CD4-positive, alpha-beta memory T cell (primary cell): ENCODE measurements at regions not wholly inside any gene's neighbourhood (a gene's known extent, or its start where the extent isn't known, plus 50 kb on each side); places are given as distances from the start of the nearest gene placed in this dataset.

Experiments
- CTCF ChIA-PET: fragments of 350-600 bp; sonication (Branson Sonifier 250); formaldehyde crosslinking; loops from one replicate; lab custom pipeline; 2021; ENCODE audit warnings: inconsistent platforms; ENCODE audit not compliant: partially characterized antibody; lab: Charles Lee
- POLR2A ChIA-PET: fragments of 350-600 bp; sonication (Branson Sonifier 250); formaldehyde crosslinking; loops from one replicate; lab custom pipeline; 2021; ENCODE audit not compliant: partially characterized antibody; lab: Charles Lee
- DNase-seq, 5 donors: peaks; one replicate each; pipeline versions ENCODE4 v3.0.0 to v3.0.0-alpha.2; 2020 to 2022; ENCODE audit warnings: mixed read lengths in 1 of 5
- H3K27ac ChIP-seq: one replicate; pipeline ENCODE4 v1.7.0; 2013; ENCODE audit warnings: low read depth, low read length
- H3K27me3 ChIP-seq: 2 replicates; pipeline ENCODE4 v1.7.0; 2013; ENCODE audit warnings: mild to moderate bottlenecking, low read length, moderate library complexity; ENCODE audit not compliant: insufficient read depth
- H3K36me3 ChIP-seq: 2 replicates; pipeline ENCODE4 v1.7.0; 2013; ENCODE audit warnings: mild to moderate bottlenecking, low read length, moderate library complexity; ENCODE audit not compliant: insufficient read depth
- H3K4me1 ChIP-seq: 2 replicates; pipeline ENCODE4 v1.7.0; 2013; ENCODE audit warnings: mild to moderate bottlenecking, low read length, moderate library complexity; ENCODE audit not compliant: insufficient read depth
- H3K4me3 ChIP-seq, 2 donors: one replicate each; pipeline ENCODE4 v1.7.0; 2013; ENCODE audit warnings: low read length in 2 of 2, mild to moderate bottlenecking in 1 of 2
- H3K9me3 ChIP-seq, 2 donors: one replicate each; pipeline ENCODE4 v1.7.0; 2013; ENCODE audit warnings: low read length in 2 of 2, control low read depth in 1 of 2; ENCODE audit not compliant: control insufficient read depth in 1 of 2
- H3K27ac Mint-ChIP-seq, 7 donors: one replicate each; pipeline ENCODE4 v1.8.0; 2020 to 2021; ENCODE audit warnings: mixed read lengths in 7 of 7, mild to moderate bottlenecking in 6 of 7, inconsistent platforms in 3 of 7, moderate library complexity in 3 of 7
- H3K27me3 Mint-ChIP-seq, 2 donors: one replicate each; pipeline ENCODE4 v1.8.0; 2020 to 2021; ENCODE audit warnings: mixed read lengths in 2 of 2
- H3K36me3 Mint-ChIP-seq, 2 donors: one replicate each; pipeline ENCODE4 v1.8.0; 2020 to 2021; ENCODE audit warnings: mixed read lengths in 2 of 2, inconsistent platforms in 1 of 2, mild to moderate bottlenecking in 1 of 2
- H3K4me1 Mint-ChIP-seq, 4 donors: one replicate each; pipeline ENCODE4 v1.8.0; 2020 to 2021; ENCODE audit warnings: mixed read lengths in 4 of 4, mild to moderate bottlenecking in 1 of 4
- H3K4me3 Mint-ChIP-seq, 8 donors: one replicate each; pipeline ENCODE4 v1.8.0; 2020 to 2021; ENCODE audit warnings: mixed read lengths in 8 of 8, mild to moderate bottlenecking in 7 of 8, moderate library complexity in 6 of 8, inconsistent platforms in 3 of 8
- H3K9me3 Mint-ChIP-seq, 8 donors: one replicate each; pipeline ENCODE4 v1.8.0; 2020 to 2021; ENCODE audit warnings: mixed read lengths in 8 of 8, mild to moderate bottlenecking in 5 of 8, inconsistent platforms in 3 of 8, moderate library complexity in 1 of 8
- intact Hi-C: fragments of 100-400 bp; cut with micrococcal nuclease; formaldehyde crosslinking; loops from one replicate; pipeline ENCODE4 v1.15.1; 2023

GRCh38 chr9:3054017-3054586 is 210.2 kb upstream of the PUM3 start:
- Mint-ChIP-seq H3K27ac (no peak overlapping the region), H3K36me3 (no peaks in the 10 kb centered on the region), H3K27me3 (peaks cover 0 to 2% of the 10 kb centered on the region in 2 donors), H3K9me3 (peaks cover 0 to 5% (median 0%) of the 10 kb centered on the region in 8 donors), H3K4me1 (no peaks in the 10 kb centered on the region), H3K4me3 (no peak overlapping the region)
- H3K36me3 ChIP-seq, result no peaks in the 10 kb centered on the region
- H3K4me1 ChIP-seq, result no peaks in the 10 kb centered on the region
- no peak overlapping the region for H3K4me3 ChIP-seq
- intact Hi-C loops, result no loop called here
- H3K27me3 ChIP-seq, result no peaks in the 10 kb centered on the region
- ChIA-PET POLR2A (no interaction called here), CTCF (no interaction called here)
- no peak for DNase-seq
- H3K9me3 ChIP-seq, result no peaks in the 10 kb centered on the region
- no peak overlapping the region for H3K27ac ChIP-seq

GRCh38 chr9:3049636-3050035 is 205.7 kb upstream of the PUM3 start:
- Mint-ChIP-seq H3K27me3 (no peaks in the 10 kb centered on the region), H3K9me3 (peaks cover 0 to 5% (median 0%) of the 10 kb centered on the region in 8 donors), H3K4me1 (no peaks in the 10 kb centered on the region), H3K36me3 (no peaks in the 10 kb centered on the region), H3K4me3 (no peak overlapping the region), H3K27ac (no peak overlapping the region)
- intact Hi-C loops, result no loop called here
- H3K36me3 ChIP-seq, result no peaks in the 10 kb centered on the region
- no peaks in the 10 kb centered on the region for H3K4me1 ChIP-seq
- H3K27me3 ChIP-seq, result no peaks in the 10 kb centered on the region
- DNase-seq, result no peak
- CTCF ChIA-PET, result no interaction called here
- H3K9me3 ChIP-seq, result no peaks in the 10 kb centered on the region
- H3K4me3 ChIP-seq, result no peak overlapping the region
- POLR2A ChIA-PET, result no interaction called here
- H3K27ac ChIP-seq, result no peak overlapping the region

- no peak for DNase-seq
- Mint-ChIP-seq H3K36me3 (no peaks in the 10 kb centered on the region), H3K27ac (no peak overlapping the region), H3K27me3 (no peaks in the 10 kb centered on the region), H3K9me3 (peaks cover 0 to 3% (median 0%) of the 10 kb centered on the region in 8 donors), H3K4me3 (no peak overlapping the region), H3K4me1 (no peaks in the 10 kb centered on the region)
- no peak overlapping the region for H3K4me3 ChIP-seq
- no peaks in the 10 kb centered on the region for H3K36me3 ChIP-seq
- no peaks in the 10 kb centered on the region for H3K27me3 ChIP-seq
- CTCF ChIA-PET, result no interaction called here
- no peaks in the 10 kb centered on the region for H3K9me3 ChIP-seq
- no peak overlapping the region for H3K27ac ChIP-seq
- intact Hi-C loops, result no loop called here
- POLR2A ChIA-PET, result no interaction called here
- H3K4me1 ChIP-seq, result no peaks in the 10 kb centered on the region
These were observed 204.0 kb upstream of the PUM3 start for GRCh38 chr9:3047912-3048311.

- CTCF ChIA-PET, result no interaction called here
- Histone ChIP-seq H3K27me3 (no peaks in the 10 kb centered on the region), H3K4me1 (no peaks in the 10 kb centered on the region), H3K27ac (no peak overlapping the region), H3K9me3 (no peaks in the 10 kb centered on the region), H3K36me3 (no peaks in the 10 kb centered on the region), H3K4me3 (no peak overlapping the region)
- no peak overlapping the region for H3K4me3 Mint-ChIP-seq
- no peaks in the 10 kb centered on the region for H3K36me3 Mint-ChIP-seq
- H3K9me3 Mint-ChIP-seq, result no peaks in the 10 kb centered on the region
- H3K27ac Mint-ChIP-seq, result no peak overlapping the region
- no peaks in the 10 kb centered on the region for H3K4me1 Mint-ChIP-seq
- DNase-seq, result no peak
- no peaks in the 10 kb centered on the region for H3K27me3 Mint-ChIP-seq
- POLR2A ChIA-PET, result no interaction called here
- intact Hi-C loops, result no loop called here
These were observed 201.3 kb upstream of the PUM3 start for GRCh38 chr9:3045153-3045552.

- intact Hi-C loops, result no loop called here
- Histone ChIP-seq H3K4me3 (no peak overlapping the region), H3K27me3 (no peaks in the 10 kb centered on the region), H3K36me3 (no peaks in the 10 kb centered on the region), H3K27ac (no peak overlapping the region), H3K4me1 (no peaks in the 10 kb centered on the region), H3K9me3 (no peaks in the 10 kb centered on the region)
- Mint-ChIP-seq H3K27me3 (no peaks in the 10 kb centered on the region), H3K4me1 (no peaks in the 10 kb centered on the region), H3K27ac (no peak overlapping the region), H3K9me3 (no peaks in the 10 kb centered on the region), H3K4me3 (no peak overlapping the region), H3K36me3 (no peaks in the 10 kb centered on the region)
- ChIA-PET CTCF (no interaction called here), POLR2A (no interaction called here)
- no peak for DNase-seq
These were observed 199.5 kb upstream of the PUM3 start for GRCh38 chr9:3043369-3043768.

- intact Hi-C loops, result no loop called here
- no peak for DNase-seq
- no peaks in the 10 kb centered on the region for H3K27me3 Mint-ChIP-seq
- H3K36me3 Mint-ChIP-seq, result no peaks in the 10 kb centered on the region
- Histone ChIP-seq H3K4me1 (no peaks in the 10 kb centered on the region), H3K27ac (no peak overlapping the region), H3K4me3 (no peak overlapping the region), H3K27me3 (no peaks in the 10 kb centered on the region), H3K9me3 (no peaks in the 10 kb centered on the region), H3K36me3 (no peaks in the 10 kb centered on the region)
- CTCF ChIA-PET, result interaction anchor here (1.4 kb wide), 1 partner anchor 20 kb away, joined by 3 read pairs; no protein-coding TSS in a partner anchor
- H3K4me3 Mint-ChIP-seq, result no peak overlapping the region
- no peaks in the 10 kb centered on the region for H3K9me3 Mint-ChIP-seq
- POLR2A ChIA-PET, result no interaction called here
- H3K4me1 Mint-ChIP-seq, result no peaks in the 10 kb centered on the region
- H3K27ac Mint-ChIP-seq, result no peak overlapping the region
These were observed 196.9 kb upstream of the PUM3 start for GRCh38 chr9:3040761-3041160.

- Histone ChIP-seq H3K27ac (no peak overlapping the region), H3K4me3 (no peak overlapping the region), H3K27me3 (no peaks in the 10 kb centered on the region), H3K9me3 (no peaks in the 10 kb centered on the region), H3K36me3 (no peaks in the 10 kb centered on the region), H3K4me1 (no peaks in the 10 kb centered on the region)
- no peaks in the 10 kb centered on the region for H3K27me3 Mint-ChIP-seq
- H3K4me1 Mint-ChIP-seq, result no peaks in the 10 kb centered on the region
- no peaks in the 10 kb centered on the region for H3K36me3 Mint-ChIP-seq
- no peak for DNase-seq
- POLR2A ChIA-PET, result no interaction called here
- CTCF ChIA-PET, result no interaction called here
- H3K4me3 Mint-ChIP-seq, result no peak overlapping the region
- no peaks in the 10 kb centered on the region for H3K9me3 Mint-ChIP-seq
- H3K27ac Mint-ChIP-seq, result no peak overlapping the region
- intact Hi-C loops, result no loop called here
These were observed 192.4 kb upstream of the PUM3 start for GRCh38 chr9:3036333-3036700.
